ENCODE measurements at regions not wholly inside any gene's neighbourhood (a gene's known extent, or its start where the extent isn't known, plus 50 kb on each side); places are given as distances from the start of the nearest gene placed in this dataset.

- no peak for TF ChIP-seq POLR2A (IDR thresholded peaks at IDR 0.05; ENCODE audit: low read length)
- no peak for TF ChIP-seq GATA1 (IDR thresholded peaks at IDR 0.05; ENCODE audit: low read depth, low read length)
These were observed 187.2 kb upstream of the MPHOSPH6 start for GRCh38 chr16:82357237-82357636.

Measured in erythroblast (primary cell).